Tibial artery (tissue), 4 donors: ENCODE measurements at regions not wholly inside any gene's neighbourhood (a gene's known extent, or its start where the extent isn't known, plus 50 kb on each side); places are given as distances from the start of the nearest gene placed in this dataset.

Experiments
- DNase-seq, 2 donors: peaks; one replicate each; pipeline ENCODE4 v3.0.0-alpha.2; 2019
- H3K27ac ChIP-seq, 2 donors: fragments of 200-600 bp; sonication (generic) in 1 of 2; 1 replicate in 1 of 2; 2 replicates in 1 of 2; pipeline ENCODE4 v1.5.1; 2018 to 2019; ENCODE audit warnings: mild to moderate bottlenecking in 1 of 2
- H3K27me3 ChIP-seq, 2 donors: fragments of 200-600 bp; sonication (generic) in 1 of 2; one replicate each; pipeline versions ENCODE4 v1.5.1 to v1.6.0; 2016 to 2019
- H3K36me3 ChIP-seq, 3 donors: fragments of 200-600 bp; sonication (generic) in 2 of 3; one replicate each; pipeline ENCODE4 v1.5.1; 2016 to 2019; ENCODE audit warnings: mild to moderate bottlenecking in 2 of 3
- H3K4me1 ChIP-seq, 4 donors: fragments of 200-600 bp; sonication (generic) in 2 of 4; 1 replicate in 3 of 4; 2 replicates in 1 of 4; pipeline ENCODE4 v1.5.1; 2016 to 2019
- H3K4me3 ChIP-seq, 2 donors: fragments of 200-600 bp; sonication (generic) in 1 of 2; 1 replicate in 1 of 2; 2 replicates in 1 of 2; pipeline ENCODE4 v1.5.1; 2018 to 2019; ENCODE audit warnings: mild to moderate bottlenecking in 2 of 2
- H3K9me3 ChIP-seq, 3 donors: fragments of 200-600 bp; sonication (generic) in 1 of 3; one replicate each; pipeline ENCODE4 v1.5.1; 2016 to 2019
- CTCF ChIP-seq, 2 experiments: fragments of 200-600 bp in 1 of 2; fragments of 450-650 bp in 1 of 2; IDR thresholded peaks; one replicate each; pipeline ENCODE4 v1.5.1; 2017 to 2019; ENCODE audit warnings: antibody characterized with exemption in 2 of 2, mild to moderate bottlenecking in 1 of 2, moderate library complexity in 1 of 2
- intact Hi-C: fragments of 100-400 bp; cut with DNase I; formaldehyde crosslinking; loops from one replicate; pipeline ENCODE4 v1.15.0; 2023; ENCODE audit warnings: low total_unique reads

DNA sequence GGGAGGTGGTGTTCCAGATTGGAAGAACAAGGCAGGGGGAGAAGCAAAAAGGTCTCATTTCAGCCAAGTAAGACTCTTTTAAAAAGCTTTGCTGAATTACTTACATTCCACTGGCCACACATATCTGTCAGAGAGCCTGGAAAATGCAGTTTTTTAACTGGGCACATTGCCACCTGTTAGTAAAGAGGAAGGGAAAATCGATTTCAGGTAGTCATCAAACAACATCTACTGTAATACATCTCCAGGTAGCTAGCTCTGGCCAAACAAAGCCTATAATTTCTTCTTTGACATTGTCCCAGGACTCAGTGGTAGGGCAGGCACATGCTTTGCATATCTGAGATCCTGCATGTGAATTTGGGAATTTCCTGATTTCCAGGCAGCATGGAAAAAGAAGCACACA is 480.7 kb upstream of the SUCLG2 start:
- Histone ChIP-seq H3K4me3 (no peak overlapping the region), H3K4me1 (peaks cover 0 to 7% (median 0%) of the 10 kb centered on the region in 4 donors), H3K27ac (no peak overlapping the region), H3K9me3 (no peaks in the 10 kb centered on the region), H3K36me3 (no peaks in the 10 kb centered on the region), H3K27me3 (no peaks in the 10 kb centered on the region)
- DNase-seq = no peak
- intact Hi-C loops = no loop called here
- TF ChIP-seq CTCF (IDR thresholded peaks at IDR 0.05) = no peak

DNA sequence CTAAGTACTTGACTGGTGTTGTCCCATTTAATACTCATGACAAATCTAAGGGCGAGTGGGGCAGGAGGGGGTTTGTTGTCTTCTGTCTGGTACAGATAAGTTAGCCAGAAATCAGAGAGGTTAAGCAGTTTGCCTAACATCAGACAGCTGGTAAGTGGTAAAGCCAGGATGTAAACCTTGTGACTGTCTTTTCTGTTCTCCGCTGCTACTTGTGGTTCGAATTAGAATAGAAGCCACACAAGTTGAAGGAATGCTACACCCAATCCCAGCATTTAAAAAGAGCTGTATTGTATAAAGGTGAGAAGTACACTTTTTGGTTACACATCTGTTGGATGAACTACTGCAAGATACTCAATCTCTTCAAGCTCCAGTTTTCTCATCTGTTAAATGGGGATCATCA is 474.7 kb upstream of the SUCLG2 start:
- Histone ChIP-seq H3K9me3 (no peaks in the 10 kb centered on the region), H3K27ac (no peak overlapping the region), H3K4me1 (no peaks in the 10 kb centered on the region), H3K27me3 (no peaks in the 10 kb centered on the region), H3K4me3 (no peak overlapping the region), H3K36me3 (no peaks in the 10 kb centered on the region)
- no peak for TF ChIP-seq CTCF (IDR thresholded peaks at IDR 0.05)
- intact Hi-C loops = no loop called here
- no peak for DNase-seq

GRCh38 chr3:68123231-68123630 is 468.8 kb upstream of the SUCLG2 start:
- Histone ChIP-seq H3K27me3 (no peaks in the 10 kb centered on the region), H3K4me3 (no peak overlapping the region), H3K9me3 (no peaks in the 10 kb centered on the region), H3K27ac (no peak overlapping the region), H3K36me3 (no peaks in the 10 kb centered on the region), H3K4me1 (no peaks in the 10 kb centered on the region)
- no peak for TF ChIP-seq CTCF (IDR thresholded peaks at IDR 0.05)
- intact Hi-C loops = no loop called here
- DNase-seq = no peak

DNA sequence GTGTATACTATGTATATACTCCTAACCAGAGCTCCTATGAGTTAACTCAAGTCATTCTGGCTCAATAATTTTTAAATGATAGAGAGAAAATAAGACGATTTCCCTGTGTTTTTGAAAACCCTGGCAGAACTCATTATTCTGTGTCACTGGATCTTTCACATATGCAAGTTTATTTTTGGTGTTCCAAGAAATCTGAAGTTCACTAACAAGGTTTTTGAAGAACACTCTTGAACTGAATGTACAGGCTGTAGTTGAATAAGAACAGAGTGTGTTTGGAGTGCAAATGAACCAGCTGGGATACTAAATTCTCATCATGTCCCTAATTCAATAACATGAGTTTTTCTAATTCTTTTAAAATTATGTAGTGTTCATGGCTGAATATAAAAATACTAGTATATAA is 466.9 kb upstream of the SUCLG2 start:
- H3K9me3 ChIP-seq = no peaks in the 10 kb centered on the region
- no peaks in the 10 kb centered on the region for H3K36me3 ChIP-seq
- no peaks in the 10 kb centered on the region for H3K4me1 ChIP-seq
- no peak overlapping the region for H3K27ac ChIP-seq
- intact Hi-C loops = no loop called here
- DNase-seq = no peak
- no peak for TF ChIP-seq CTCF (IDR thresholded peaks at IDR 0.05)
- H3K4me3 ChIP-seq = no peak overlapping the region
- no peaks in the 10 kb centered on the region for H3K27me3 ChIP-seq

DNA sequence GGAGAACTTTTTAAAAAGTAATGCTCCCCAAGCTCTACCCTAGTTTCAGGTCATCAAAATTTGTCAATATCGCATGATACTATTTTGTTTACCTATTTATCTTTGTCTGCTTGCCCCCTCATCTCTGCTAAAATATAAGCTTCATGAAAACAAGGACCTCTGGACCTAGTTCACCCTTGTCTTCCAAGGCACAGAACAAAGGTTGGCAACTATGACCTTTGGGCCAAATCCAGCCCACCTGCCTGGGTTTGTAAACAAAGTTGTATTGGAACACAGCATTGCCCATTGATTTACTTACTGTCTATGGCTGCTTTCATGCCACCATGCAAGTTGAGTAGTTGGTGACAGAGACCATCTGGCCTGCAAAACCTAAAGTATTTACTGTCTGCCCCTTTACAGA is 462.2 kb upstream of the SUCLG2 start:
- H3K4me3 ChIP-seq = no peak overlapping the region

More for the DNA sequence above, 462.2 kb upstream of the SUCLG2 start:
- Histone ChIP-seq H3K4me1 (no peaks in the 10 kb centered on the region), H3K36me3 (no peaks in the 10 kb centered on the region), H3K27me3 (no peaks in the 10 kb centered on the region), H3K9me3 (no peaks in the 10 kb centered on the region), H3K27ac (no peak overlapping the region)
- DNase-seq = no peak
- intact Hi-C loops = no loop called here
- TF ChIP-seq CTCF (IDR thresholded peaks at IDR 0.05) = no peak
